GM18507 (cell line): ENCODE measurements at regions not wholly inside any gene's neighbourhood (a gene's known extent, or its start where the extent isn't known, plus 50 kb on each side); places are given as distances from the start of the nearest gene placed in this dataset.

Experiments
- DNase-seq: peaks from one replicate; pipeline ENCODE4 v3.0.0; 2011; ENCODE audit warnings: low read depth; ENCODE audit not compliant: insufficient read length; ENCODE audit errors: extremely low spot score
- FAIRE-seq: peaks from 2 replicates; lab custom pipeline; 2011; peaks lifted over from hg19 to GRCh38; lab: Jason Lieb, UNC

- FAIRE-seq = no peak
- DNase-seq = no peak
These were observed 1517.0 kb downstream of the AACS start for GRCh38 chr12:126582231-126582630.

GRCh38 chr12:126588586-126589249 lies 1523.5 kb downstream of the AACS start:
- no peak for DNase-seq
- no peak for FAIRE-seq

- no peak for DNase-seq
- no peak for FAIRE-seq
These were observed 1526.3 kb downstream of the AACS start for GRCh38 chr12:126591533-126591932.

- DNase-seq (no peak), FAIRE-seq (no peak)
These were observed 1536.2 kb downstream of the AACS start for GRCh38 chr12:126601184-126602170.

GRCh38 chr12:126602612-126603011 lies 1537.4 kb downstream of the AACS start:
- FAIRE-seq = no peak
- DNase-seq = no peak

- FAIRE-seq (no peak), DNase-seq (no peak)
These were observed 1541.9 kb downstream of the AACS start for GRCh38 chr12:126607157-126607556.

GRCh38 chr12:126607867-126608266 lies 1542.6 kb downstream of the AACS start:
- DNase-seq = no peak
- no peak for FAIRE-seq

- no peak for FAIRE-seq
These were observed 1543.5 kb downstream of the AACS start for GRCh38 chr12:126608607-126609175.

GRCh38 chr12:126616441-126616840 lies 1551.2 kb downstream of the AACS start:
- DNase-seq (no peak), FAIRE-seq (no peak)

More at GRCh38 chr12:126608607-126609175, 1543.5 kb downstream of the AACS start:
- no peak for DNase-seq

- DNase-seq (no peak), FAIRE-seq (no peak)
These were observed 1552.1 kb downstream of the AACS start for GRCh38 chr12:126617312-126617711.

- FAIRE-seq (no peak), DNase-seq (no peak)
These were observed 1562.4 kb downstream of the AACS start for GRCh38 chr12:126627596-126627995.

- FAIRE-seq (no peak), DNase-seq (no peak)
These were observed 1571.6 kb downstream of the AACS start for GRCh38 chr12:126636821-126637220.

GRCh38 chr12:126644236-126645020 lies 1579.2 kb downstream of the AACS start:
- no peak for FAIRE-seq
- DNase-seq = no peak

GRCh38 chr12:126648074-126648473 lies 1582.8 kb downstream of the AACS start:
- no peak for DNase-seq
- FAIRE-seq = no peak

- DNase-seq = no peak
- FAIRE-seq = no peak
These were observed 1585.9 kb downstream of the AACS start for GRCh38 chr12:126651133-126651532.

GRCh38 chr12:126663304-126664094 lies 1598.3 kb downstream of the AACS start:
- FAIRE-seq = no peak
- no peak for DNase-seq

GRCh38 chr12:126667339-126667738 lies 1599.6 kb upstream of the TMEM132C start:
- no peak for FAIRE-seq
- no peak for DNase-seq

- no peak for FAIRE-seq
These were observed 1598.4 kb upstream of the TMEM132C start for GRCh38 chr12:126668538-126668937.

GRCh38 chr12:126668961-126669360 lies 1598.0 kb upstream of the TMEM132C start:
- DNase-seq = no peak

More at GRCh38 chr12:126668538-126668937, 1598.4 kb upstream of the TMEM132C start:
- no peak for DNase-seq

More at GRCh38 chr12:126668961-126669360, 1598.0 kb upstream of the TMEM132C start:
- FAIRE-seq = no peak
